ENCODE measurements at regions not wholly inside any gene's neighbourhood (a gene's known extent, or its start where the extent isn't known, plus 50 kb on each side); places are given as distances from the start of the nearest gene placed in this dataset.

DNA sequence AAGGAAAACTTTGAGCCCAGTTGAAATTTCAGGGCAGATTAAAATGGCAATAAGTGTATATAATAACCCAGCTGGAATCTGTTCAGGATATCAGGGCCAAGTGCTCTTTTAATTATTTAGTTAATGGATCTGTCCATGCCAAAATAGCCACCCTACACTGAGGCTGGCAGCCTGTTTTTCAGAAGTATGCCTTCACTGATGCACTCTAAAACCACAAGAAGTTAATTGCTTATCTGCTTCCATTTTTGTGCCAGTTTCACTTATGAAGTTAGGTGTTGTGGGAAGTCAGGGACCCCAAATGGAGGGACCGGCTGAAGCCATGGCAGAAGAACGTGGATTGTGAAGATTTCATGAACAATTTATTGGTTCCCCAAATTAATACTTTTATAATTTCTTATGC is 960.3 kb downstream of the C4orf33 start:
- TF ChIP-seq, protein P1, sequence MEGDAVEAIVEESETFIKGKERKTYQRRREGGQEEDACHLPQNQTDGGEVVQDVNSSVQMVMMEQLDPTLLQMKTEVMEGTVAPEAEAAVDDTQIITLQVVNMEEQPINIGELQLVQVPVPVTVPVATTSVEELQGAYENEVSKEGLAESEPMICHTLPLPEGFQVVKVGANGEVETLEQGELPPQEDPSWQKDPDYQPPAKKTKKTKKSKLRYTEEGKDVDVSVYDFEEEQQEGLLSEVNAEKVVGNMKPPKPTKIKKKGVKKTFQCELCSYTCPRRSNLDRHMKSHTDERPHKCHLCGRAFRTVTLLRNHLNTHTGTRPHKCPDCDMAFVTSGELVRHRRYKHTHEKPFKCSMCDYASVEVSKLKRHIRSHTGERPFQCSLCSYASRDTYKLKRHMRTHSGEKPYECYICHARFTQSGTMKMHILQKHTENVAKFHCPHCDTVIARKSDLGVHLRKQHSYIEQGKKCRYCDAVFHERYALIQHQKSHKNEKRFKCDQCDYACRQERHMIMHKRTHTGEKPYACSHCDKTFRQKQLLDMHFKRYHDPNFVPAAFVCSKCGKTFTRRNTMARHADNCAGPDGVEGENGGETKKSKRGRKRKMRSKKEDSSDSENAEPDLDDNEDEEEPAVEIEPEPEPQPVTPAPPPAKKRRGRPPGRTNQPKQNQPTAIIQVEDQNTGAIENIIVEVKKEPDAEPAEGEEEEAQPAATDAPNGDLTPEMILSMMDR (conservative IDR thresholded peaks at IDR 0.05 in 1 of 2, IDR thresholded peaks at IDR 0.05 in 1 of 2; ENCODE audit: low read depth in 1 of 2, low read length in 2 of 2): no peak
- TF ChIP-seq EZH2 (IDR thresholded peaks at IDR 0.05; ENCODE audit: low read length, missing control alignments): no peak

Data from fibroblast of lung (primary cell).